ENCODE measurements at regions not wholly inside any gene's neighbourhood (a gene's known extent, or its start where the extent isn't known, plus 50 kb on each side); places are given as distances from the start of the nearest gene placed in this dataset.

- intact Hi-C loops (cut with DNase I) = no loop called here
- H3K27ac ChIP-seq (replicated peaks in 1 of 4) = no peak overlapping the region
- H3K9me3 ChIP-seq = no peaks in the 10 kb centered on the region
- H3K4me3 ChIP-seq = no peak overlapping the region
- H3K27me3 ChIP-seq = no peaks in the 10 kb centered on the region
- TF ChIP-seq CTCF (IDR thresholded peaks at IDR 0.05) (no peak), POLR2A (IDR thresholded peaks at IDR 0.05; ENCODE audit: low read depth) (no peak), POLR2AphosphoS5 (IDR thresholded peaks at IDR 0.05) (no peak), EP300 (IDR thresholded peaks at IDR 0.05) (no peak)
- no peaks in the 10 kb centered on the region for H3K36me3 ChIP-seq
- WGBS = 25% methylated on average over 3 of the region's 3 CpGs
- DNase-seq (ENCODE audit: extremely low spot score) = no peak
- H3K4me1 ChIP-seq = no peaks in the 10 kb centered on the region
Measured at GRCh38 chr2:139055202-139055601, 275.0 kb upstream of the NXPH2 start.

- no peaks in the 10 kb centered on the region for H3K27me3 ChIP-seq
- no peaks in the 10 kb centered on the region for H3K36me3 ChIP-seq
- TF ChIP-seq CTCF (IDR thresholded peaks at IDR 0.05) (no peak), POLR2AphosphoS5 (IDR thresholded peaks at IDR 0.05) (no peak), POLR2A (IDR thresholded peaks at IDR 0.05; ENCODE audit: low read depth) (no peak), EP300 (IDR thresholded peaks at IDR 0.05) (no peak)
- intact Hi-C loops (cut with DNase I) = no loop called here
- H3K9me3 ChIP-seq = no peaks in the 10 kb centered on the region
- no peak overlapping the region for H3K27ac ChIP-seq (replicated peaks in 1 of 4)
- DNase-seq (ENCODE audit: extremely low spot score) = no peak
- no peak overlapping the region for H3K4me3 ChIP-seq
- no peaks in the 10 kb centered on the region for H3K4me1 ChIP-seq
Measured at GRCh38 chr2:139048017-139048416, 267.8 kb upstream of the NXPH2 start.

GRCh38 chr2:139045524-139045923, 265.3 kb upstream of the NXPH2 start:
- Histone ChIP-seq H3K9me3 (no peaks in the 10 kb centered on the region), H3K36me3 (no peaks in the 10 kb centered on the region), H3K27ac (replicated peaks in 1 of 4) (no peak overlapping the region), H3K4me1 (no peaks in the 10 kb centered on the region), H3K27me3 (no peaks in the 10 kb centered on the region), H3K4me3 (no peak overlapping the region)
- TF ChIP-seq CTCF (IDR thresholded peaks at IDR 0.05) (no peak), POLR2AphosphoS5 (IDR thresholded peaks at IDR 0.05) (no peak), EP300 (IDR thresholded peaks at IDR 0.05) (no peak), POLR2A (IDR thresholded peaks at IDR 0.05; ENCODE audit: low read depth) (no peak)
- DNase-seq (ENCODE audit: extremely low spot score) = no peak
- intact Hi-C loops (cut with DNase I) = no loop called here
- 56% methylated on average over 2 of the region's 2 CpGs for WGBS

- no peak for DNase-seq (ENCODE audit: extremely low spot score)
- no peak overlapping the region for H3K27ac ChIP-seq (replicated peaks in 1 of 4)
- peaks cover 0 to 3% (median 0%) of the 10 kb centered on the region in 4 donors for H3K9me3 ChIP-seq
- no peaks in the 10 kb centered on the region for H3K27me3 ChIP-seq
- no peak for TF ChIP-seq CTCF (IDR thresholded peaks at IDR 0.05)
- H3K36me3 ChIP-seq = no peaks in the 10 kb centered on the region
- intact Hi-C loops (cut with DNase I) = no loop called here
- no peaks in the 10 kb centered on the region for H3K4me1 ChIP-seq
- H3K4me3 ChIP-seq = no peak overlapping the region
Measured at GRCh38 chr2:139034064-139034463, 253.9 kb upstream of the NXPH2 start.

GRCh38 chr2:139033300-139033699, 253.1 kb upstream of the NXPH2 start:
- H3K4me1 ChIP-seq = no peaks in the 10 kb centered on the region
- H3K36me3 ChIP-seq = no peaks in the 10 kb centered on the region
- H3K27ac ChIP-seq (replicated peaks in 1 of 4) = no peak overlapping the region
- DNase-seq (ENCODE audit: extremely low spot score) = no peak
- no peak overlapping the region for H3K4me3 ChIP-seq
- no peak for TF ChIP-seq EP300 (IDR thresholded peaks at IDR 0.05)
- TF ChIP-seq POLR2AphosphoS5 (IDR thresholded peaks at IDR 0.05) = no peak
- no peak for TF ChIP-seq CTCF (IDR thresholded peaks at IDR 0.05)
- no peak for TF ChIP-seq POLR2A (IDR thresholded peaks at IDR 0.05; ENCODE audit: low read depth)
- intact Hi-C loops (cut with DNase I) = no loop called here
- 37% methylated on average over 2 of the region's 2 CpGs for WGBS
- H3K27me3 ChIP-seq = no peaks in the 10 kb centered on the region
- H3K9me3 ChIP-seq = peaks cover 0 to 3% (median 0%) of the 10 kb centered on the region in 4 donors

Measured in esophagus muscularis mucosa (tissue), 4 donors.